PFSK-1 (cell line): ENCODE measurements at regions not wholly inside any gene's neighbourhood (a gene's known extent, or its start where the extent isn't known, plus 50 kb on each side); places are given as distances from the start of the nearest gene placed in this dataset.

Experiments used
- FOXP2 ChIP-seq: optimal IDR thresholded peaks from 2 replicates; pipeline ENCODE3; 2011; ENCODE audit warnings: borderline replicate concordance, control low read depth, inconsistent platforms; ENCODE audit not compliant: insufficient read depth; ENCODE audit errors: extremely low read length, extremely low read depth
- POLR2AphosphoS5 ChIP-seq: IDR thresholded peaks from 2 replicates; pipeline ENCODE4 v1.6.1; 2012; ENCODE audit warnings: low read depth, mild to moderate bottlenecking, control low read depth, low read length, moderate library complexity
- SIN3A ChIP-seq: IDR thresholded peaks from 2 replicates; pipeline ENCODE4 v1.6.1; 2012; ENCODE audit warnings: mild to moderate bottlenecking, low read length, moderate library complexity, borderline replicate concordance; ENCODE audit not compliant: insufficient read depth
- TAF1 ChIP-seq: IDR thresholded peaks from 2 replicates; pipeline ENCODE4 v1.6.1; 2012; ENCODE audit warnings: low read length, control low read depth, borderline replicate concordance; ENCODE audit not compliant: insufficient read depth
- TF ChIP-seq, protein P1 (sequence below), 2 experiments: IDR thresholded peaks; 2 replicates each; pipeline versions ENCODE4 v1.6.1 to v1.8.0; 2011 to 2012; ENCODE audit warnings: low read depth in 2 of 2, low read length in 2 of 2, control low read depth in 1 of 2, inconsistent platforms in 1 of 2, mild to moderate bottlenecking in 1 of 2, moderate library complexity in 1 of 2; ENCODE audit not compliant: insufficient read depth in 1 of 2

DNA sequence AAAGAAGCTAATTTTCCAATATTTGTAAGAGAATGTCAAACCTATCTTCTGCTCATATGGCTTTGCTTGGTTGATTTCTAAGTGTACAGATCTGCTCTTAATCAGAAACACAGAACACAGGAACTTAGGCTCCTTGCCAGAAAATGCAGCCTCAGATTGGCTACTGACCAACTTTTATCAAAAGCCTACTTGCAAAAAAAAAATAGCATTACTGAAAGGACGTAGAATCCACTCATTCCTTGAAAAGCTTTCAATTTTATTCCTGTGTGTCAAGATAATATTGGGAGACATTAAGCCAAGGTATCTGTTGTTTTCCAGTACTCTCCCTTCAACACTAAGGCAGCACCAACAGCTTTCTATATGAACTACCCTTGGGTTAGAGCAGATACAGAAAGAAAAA lies 127.6 kb upstream of the INTU start:
- no peak for TF ChIP-seq SIN3A
- TF ChIP-seq, protein P1, sequence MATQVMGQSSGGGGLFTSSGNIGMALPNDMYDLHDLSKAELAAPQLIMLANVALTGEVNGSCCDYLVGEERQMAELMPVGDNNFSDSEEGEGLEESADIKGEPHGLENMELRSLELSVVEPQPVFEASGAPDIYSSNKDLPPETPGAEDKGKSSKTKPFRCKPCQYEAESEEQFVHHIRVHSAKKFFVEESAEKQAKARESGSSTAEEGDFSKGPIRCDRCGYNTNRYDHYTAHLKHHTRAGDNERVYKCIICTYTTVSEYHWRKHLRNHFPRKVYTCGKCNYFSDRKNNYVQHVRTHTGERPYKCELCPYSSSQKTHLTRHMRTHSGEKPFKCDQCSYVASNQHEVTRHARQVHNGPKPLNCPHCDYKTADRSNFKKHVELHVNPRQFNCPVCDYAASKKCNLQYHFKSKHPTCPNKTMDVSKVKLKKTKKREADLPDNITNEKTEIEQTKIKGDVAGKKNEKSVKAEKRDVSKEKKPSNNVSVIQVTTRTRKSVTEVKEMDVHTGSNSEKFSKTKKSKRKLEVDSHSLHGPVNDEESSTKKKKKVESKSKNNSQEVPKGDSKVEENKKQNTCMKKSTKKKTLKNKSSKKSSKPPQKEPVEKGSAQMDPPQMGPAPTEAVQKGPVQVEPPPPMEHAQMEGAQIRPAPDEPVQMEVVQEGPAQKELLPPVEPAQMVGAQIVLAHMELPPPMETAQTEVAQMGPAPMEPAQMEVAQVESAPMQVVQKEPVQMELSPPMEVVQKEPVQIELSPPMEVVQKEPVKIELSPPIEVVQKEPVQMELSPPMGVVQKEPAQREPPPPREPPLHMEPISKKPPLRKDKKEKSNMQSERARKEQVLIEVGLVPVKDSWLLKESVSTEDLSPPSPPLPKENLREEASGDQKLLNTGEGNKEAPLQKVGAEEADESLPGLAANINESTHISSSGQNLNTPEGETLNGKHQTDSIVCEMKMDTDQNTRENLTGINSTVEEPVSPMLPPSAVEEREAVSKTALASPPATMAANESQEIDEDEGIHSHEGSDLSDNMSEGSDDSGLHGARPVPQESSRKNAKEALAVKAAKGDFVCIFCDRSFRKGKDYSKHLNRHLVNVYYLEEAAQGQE (IDR thresholded peaks at IDR 0.05; ENCODE audit: insufficient read depth in 1 of 2, low read depth in 2 of 2, low read length in 2 of 2) = no peak
- no peak for TF ChIP-seq TAF1
- no peak for TF ChIP-seq POLR2AphosphoS5
- no peak for TF ChIP-seq FOXP2

DNA sequence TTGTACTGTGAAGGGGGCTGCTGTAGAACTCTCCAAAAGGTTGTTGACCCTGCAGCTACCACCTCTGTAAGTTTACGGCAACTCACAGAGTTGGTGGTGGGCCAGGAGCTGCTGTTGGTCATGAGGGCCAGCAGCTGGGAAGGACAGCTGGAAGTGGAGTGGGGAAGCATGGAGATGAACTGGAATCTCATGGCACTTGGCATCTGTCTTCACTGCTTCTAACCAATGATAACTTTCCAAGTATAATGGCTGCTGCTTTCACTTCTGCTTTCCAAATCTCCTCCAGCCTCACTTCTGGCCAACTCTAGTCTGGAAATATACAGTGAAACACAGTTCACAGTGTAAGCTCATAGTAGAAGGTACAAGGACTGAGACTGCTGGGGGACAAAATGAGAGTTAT lies 126.5 kb upstream of the INTU start:
- TF ChIP-seq SIN3A (no peak), TAF1 (no peak), POLR2AphosphoS5 (no peak), FOXP2 (no peak)
- TF ChIP-seq, protein P1 (IDR thresholded peaks at IDR 0.05; ENCODE audit: insufficient read depth in 1 of 2, low read depth in 2 of 2, low read length in 2 of 2) = no peak

DNA sequence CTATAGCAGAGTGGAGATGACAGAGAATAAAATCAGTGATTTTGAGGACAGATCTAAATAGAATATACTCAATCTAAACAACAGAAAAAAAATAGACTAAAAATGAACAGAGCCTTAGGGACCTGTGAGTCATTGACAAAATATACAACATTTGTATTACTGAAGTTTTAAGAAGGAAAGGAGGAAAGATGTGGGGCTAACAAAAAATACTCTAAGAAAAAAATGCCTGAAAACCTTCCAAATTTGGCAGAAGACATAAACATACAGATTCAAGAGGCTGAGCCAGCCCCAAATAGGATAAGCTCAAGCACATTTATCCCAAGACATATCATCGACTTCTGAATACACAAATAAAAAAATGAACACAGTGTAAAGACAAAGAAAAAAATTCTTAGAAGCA lies 123.6 kb upstream of the INTU start:
- TF ChIP-seq TAF1 (no peak), SIN3A (no peak), POLR2AphosphoS5 (no peak), FOXP2 (no peak)
- TF ChIP-seq, protein P1 (IDR thresholded peaks at IDR 0.05; ENCODE audit: insufficient read depth in 1 of 2, low read depth in 2 of 2, low read length in 2 of 2) = no peak

DNA sequence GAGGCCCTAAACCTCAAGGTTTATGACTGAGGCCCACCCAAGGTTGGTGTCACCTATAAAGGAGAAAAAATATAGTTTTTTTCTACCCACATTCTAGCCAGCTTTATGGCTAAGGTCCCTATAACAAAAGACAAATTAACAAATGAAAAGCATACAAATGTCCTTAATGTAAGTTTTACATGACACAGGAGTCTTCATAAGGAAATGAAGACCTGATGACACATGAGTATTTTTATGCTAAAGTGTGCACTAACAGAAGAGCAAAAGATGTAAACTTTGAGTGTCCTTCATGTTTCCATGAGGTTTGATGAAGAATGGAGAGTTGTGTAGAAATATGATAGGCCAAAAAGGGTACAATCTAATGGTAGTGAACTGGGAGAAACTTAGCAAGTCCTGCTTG lies 114.7 kb upstream of the INTU start:
- TF ChIP-seq SIN3A (no peak), POLR2AphosphoS5 (no peak), FOXP2 (no peak), TAF1 (no peak)
- TF ChIP-seq, protein P1 (IDR thresholded peaks at IDR 0.05; ENCODE audit: insufficient read depth in 1 of 2, low read depth in 2 of 2, low read length in 2 of 2) = no peak

DNA sequence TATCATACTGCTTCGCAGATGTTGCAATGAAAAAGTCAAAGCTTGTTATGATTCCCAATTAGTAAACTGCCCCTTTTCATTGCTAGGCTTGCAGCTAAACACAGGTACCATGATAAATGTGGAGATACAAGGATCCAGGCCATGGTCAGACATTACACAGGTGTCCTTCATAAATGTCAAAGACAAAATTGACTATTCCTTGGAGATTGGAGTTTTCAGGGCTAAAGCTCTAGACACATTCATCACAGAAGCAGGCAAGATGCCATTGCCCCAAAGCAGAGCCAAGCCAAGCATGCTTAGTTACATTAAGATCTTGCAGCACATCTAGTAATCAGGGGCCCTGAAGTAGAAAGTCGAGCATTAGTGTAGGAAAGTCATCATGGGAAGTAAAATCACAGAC lies 111.3 kb upstream of the INTU start:
- TF ChIP-seq FOXP2 (no peak), TAF1 (no peak), POLR2AphosphoS5 (no peak), SIN3A (no peak)
- TF ChIP-seq, protein P1 (IDR thresholded peaks at IDR 0.05; ENCODE audit: insufficient read depth in 1 of 2, low read depth in 2 of 2, low read length in 2 of 2) = no peak
